ENCODE measurements at regions not wholly inside any gene's neighbourhood (a gene's known extent, or its start where the extent isn't known, plus 50 kb on each side); places are given as distances from the start of the nearest gene placed in this dataset.

DNA sequence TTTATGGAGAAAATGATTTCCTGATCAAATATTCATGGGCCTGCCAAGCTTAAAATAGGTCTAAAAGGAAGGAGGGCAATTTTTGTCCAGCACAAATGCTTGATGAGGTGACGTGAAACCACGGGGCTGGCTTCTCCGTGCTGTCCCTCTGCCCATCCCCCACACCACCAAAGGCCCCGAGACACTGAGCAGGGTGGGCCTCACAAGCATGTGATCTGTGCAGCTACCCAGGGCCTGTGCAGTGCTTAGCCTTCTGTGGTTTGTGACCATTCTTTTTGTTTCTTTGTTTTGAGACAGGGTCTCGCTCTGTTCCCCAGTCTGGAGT, 94.8 kb upstream of the RTL6 start:
- TF ChIP-seq POLR2AphosphoS5 (IDR thresholded peaks at IDR 0.05; ENCODE audit: low read depth, low read length) = no peak
- TF ChIP-seq POLR2A (IDR thresholded peaks at IDR 0.05; ENCODE audit: low read depth, low read length) = no peak
